Body of pancreas (tissue), 4 donors: ENCODE measurements at regions not wholly inside any gene's neighbourhood (a gene's known extent, or its start where the extent isn't known, plus 50 kb on each side); places are given as distances from the start of the nearest gene placed in this dataset.
"Not testable (repeated sequence)": the region's sequence is repeated elsewhere in the genome, so short reads cannot be mapped to it uniquely, and the experiment has no call there.

Experiments
- ATAC-seq: fragments of 150-250 bp; one replicate; pipeline ENCODE4 v1.9.1; 2016
- DNase-seq, 4 donors: peaks; one replicate each; pipeline ENCODE4 v3.0.0-alpha.2; 2019
- H3K27ac ChIP-seq, 4 donors: fragments of 200-600 bp; sonication (generic); 1 replicate in 3 of 4; 2 replicates in 1 of 4; pipeline versions ENCODE4 v1.5.1 to v1.6.1; 2016 to 2019; ENCODE audit warnings: mild to moderate bottlenecking in 1 of 4, mixed read lengths in 1 of 4, moderate library complexity in 1 of 4
- H3K27me3 ChIP-seq, 2 donors: fragments of 200-600 bp; sonication (generic); one replicate each; pipeline ENCODE4 v1.6.0; 2016; ENCODE audit warnings: mild to moderate bottlenecking in 1 of 2
- H3K36me3 ChIP-seq, 2 donors: fragments of 200-600 bp; sonication (generic); replicated peaks in 1 of 2; 2 replicates each; pipeline ENCODE4 v1.5.1; 2016; ENCODE audit warnings: low read depth in 2 of 2; ENCODE audit not compliant: insufficient read depth in 1 of 2
- H3K4me1 ChIP-seq: fragments of 200-600 bp; sonication (generic); one replicate; pipeline ENCODE4 v1.6.0; 2016
- H3K4me3 ChIP-seq, 2 donors: fragments of 200-600 bp; sonication (generic); 1 replicate in 1 of 2; 2 replicates in 1 of 2; pipeline ENCODE4 v1.5.1; 2016 to 2019
- H3K9me3 ChIP-seq, 3 donors: fragments of 200-600 bp; sonication (generic); 1 replicate in 2 of 3; 2 replicates in 1 of 3; pipeline ENCODE4 v1.5.1; 2016
- POLR2A ChIP-seq, 3 donors: fragments of 450-650 bp; IDR thresholded peaks; one replicate each; pipeline ENCODE4 v1.6.1; 2016; ENCODE audit warnings: antibody characterized with exemption in 3 of 3, mild to moderate bottlenecking in 2 of 3
- WGBS, 2 donors: methylation state at CpG; one replicate each; pipeline ENCODE4 v1.1.5; 2017; 5-methylcytosine and 5-hydroxymethylcytosine counted together
- intact Hi-C: fragments of 100-400 bp; cut with DNase I; formaldehyde crosslinking; loops from one replicate; pipeline ENCODE4 v1.15.1; 2023
- TF ChIP-seq, protein P1 (sequence below), 7 experiments: fragments of 450-650 bp in 4 of 7; fragments of 200-600 bp in 3 of 7; sonication (generic) in 3 of 7; IDR thresholded peaks; one replicate each; pipeline ENCODE4 v1.5.1; 2016 to 2019; ENCODE audit warnings: antibody characterized with exemption in 7 of 7

- Histone ChIP-seq H3K27ac (no peak overlapping the region), H3K36me3 (no peaks in the 10 kb centered on the region), H3K4me1 (no peaks in the 10 kb centered on the region), H3K4me3 (no peak overlapping the region), H3K9me3 (no peaks in the 10 kb centered on the region), H3K27me3 (no peaks in the 10 kb centered on the region)
- no peak for ATAC-seq
- WGBS, 2 donors = 77 to 81% methylated on average over 3 of the region's 3 CpGs
- TF ChIP-seq POLR2A (IDR thresholded peaks at IDR 0.05) = no peak
- TF ChIP-seq, protein P1, sequence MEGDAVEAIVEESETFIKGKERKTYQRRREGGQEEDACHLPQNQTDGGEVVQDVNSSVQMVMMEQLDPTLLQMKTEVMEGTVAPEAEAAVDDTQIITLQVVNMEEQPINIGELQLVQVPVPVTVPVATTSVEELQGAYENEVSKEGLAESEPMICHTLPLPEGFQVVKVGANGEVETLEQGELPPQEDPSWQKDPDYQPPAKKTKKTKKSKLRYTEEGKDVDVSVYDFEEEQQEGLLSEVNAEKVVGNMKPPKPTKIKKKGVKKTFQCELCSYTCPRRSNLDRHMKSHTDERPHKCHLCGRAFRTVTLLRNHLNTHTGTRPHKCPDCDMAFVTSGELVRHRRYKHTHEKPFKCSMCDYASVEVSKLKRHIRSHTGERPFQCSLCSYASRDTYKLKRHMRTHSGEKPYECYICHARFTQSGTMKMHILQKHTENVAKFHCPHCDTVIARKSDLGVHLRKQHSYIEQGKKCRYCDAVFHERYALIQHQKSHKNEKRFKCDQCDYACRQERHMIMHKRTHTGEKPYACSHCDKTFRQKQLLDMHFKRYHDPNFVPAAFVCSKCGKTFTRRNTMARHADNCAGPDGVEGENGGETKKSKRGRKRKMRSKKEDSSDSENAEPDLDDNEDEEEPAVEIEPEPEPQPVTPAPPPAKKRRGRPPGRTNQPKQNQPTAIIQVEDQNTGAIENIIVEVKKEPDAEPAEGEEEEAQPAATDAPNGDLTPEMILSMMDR (IDR thresholded peaks at IDR 0.05) = no peak
- DNase-seq = no peak
- intact Hi-C loops = no loop called here
Measured at GRCh38 chr15:79610021-79610420, 177.9 kb downstream of the MINAR1 start.

GRCh38 chr15:79615754-79616153 is 183.6 kb downstream of the MINAR1 start:
- no peak for TF ChIP-seq POLR2A (IDR thresholded peaks at IDR 0.05)
- TF ChIP-seq, protein P1 (IDR thresholded peaks at IDR 0.05) = no peak
- WGBS, 2 donors = 70 to 75% methylated on average over 4 of the region's 4 CpGs
- intact Hi-C loops = no loop called here

DNA sequence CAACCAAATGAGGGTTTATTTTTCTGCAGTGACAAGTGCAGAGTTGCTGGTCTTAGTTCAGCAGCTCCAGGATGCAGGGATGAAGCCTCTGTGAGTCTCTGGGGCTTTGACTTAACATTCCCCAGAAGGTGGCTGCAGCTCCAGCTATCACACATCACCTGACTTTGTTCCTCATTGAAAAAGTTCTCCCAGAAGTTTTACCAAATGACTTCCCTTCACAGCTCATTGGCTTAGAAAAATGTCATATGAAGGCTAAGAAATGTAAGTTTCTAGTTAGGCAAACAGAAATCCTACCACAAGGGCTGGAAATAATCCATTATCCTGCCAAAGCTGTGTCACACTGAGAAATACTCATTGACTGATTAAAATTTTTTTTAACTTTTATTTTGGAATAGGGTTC is 184.9 kb downstream of the MINAR1 start:
- Histone ChIP-seq H3K27ac (no peak overlapping the region), H3K27me3 (no peaks in the 10 kb centered on the region)
- intact Hi-C loops = no loop called here

More at GRCh38 chr15:79615754-79616153, 183.6 kb downstream of the MINAR1 start:
- no peak overlapping the region for H3K4me3 ChIP-seq
- no peaks in the 10 kb centered on the region for H3K9me3 ChIP-seq
- DNase-seq (no peak), ATAC-seq (no peak)
- no peaks in the 10 kb centered on the region for H3K36me3 ChIP-seq
- H3K27ac ChIP-seq = no peak overlapping the region
- no peaks in the 10 kb centered on the region for H3K4me1 ChIP-seq
- no peaks in the 10 kb centered on the region for H3K27me3 ChIP-seq

GRCh38 chr15:79620112-79620857 is 188.1 kb downstream of the MINAR1 start:
- TF ChIP-seq POLR2A (IDR thresholded peaks at IDR 0.05) = no peak
- TF ChIP-seq, protein P1 (IDR thresholded peaks at IDR 0.05) = no peak
- intact Hi-C loops = no loop called here
- Histone ChIP-seq H3K9me3 (no peaks in the 10 kb centered on the region), H3K27me3 (no peaks in the 10 kb centered on the region), H3K4me1 (no peaks in the 10 kb centered on the region), H3K27ac (no peak overlapping the region), H3K4me3 (no peak overlapping the region), H3K36me3 (no peaks in the 10 kb centered on the region)
- ATAC-seq = no peak
- no peak for DNase-seq
- 58% methylated on average over 4 of the region's 4 CpGs for WGBS, 2 donors

More for the DNA sequence above, 184.9 kb downstream of the MINAR1 start:
- no peaks in the 10 kb centered on the region for H3K9me3 ChIP-seq
- no peak overlapping the region for H3K4me3 ChIP-seq
- no peaks in the 10 kb centered on the region for H3K4me1 ChIP-seq
- no peaks in the 10 kb centered on the region for H3K36me3 ChIP-seq
- TF ChIP-seq, protein P1 (IDR thresholded peaks at IDR 0.05) = no peak
- no peak for TF ChIP-seq POLR2A (IDR thresholded peaks at IDR 0.05)
- ATAC-seq (no peak), DNase-seq (no peak)

DNA sequence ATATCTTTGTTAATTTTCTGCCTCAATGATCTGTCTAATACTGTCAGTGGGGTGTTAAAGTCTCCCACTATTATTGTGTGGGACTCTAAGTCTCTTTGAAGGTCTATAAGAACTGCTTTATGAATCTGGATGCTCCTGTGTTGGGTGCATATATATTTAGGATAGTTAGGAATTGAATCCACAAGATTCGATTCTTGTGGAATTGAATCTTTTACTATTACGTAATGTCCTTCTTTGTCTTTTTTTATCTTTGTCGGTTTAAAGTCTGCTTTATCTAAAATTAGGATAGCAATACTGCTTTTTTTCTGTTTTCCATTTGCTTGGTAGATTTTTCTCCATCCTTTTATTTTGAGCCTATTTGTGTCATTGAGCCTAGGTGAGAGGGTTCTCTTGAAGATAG is 189.7 kb downstream of the MINAR1 start:
- WGBS, 2 donors = 80 to 89% methylated on average over 3 of the region's 3 CpGs
- H3K9me3 ChIP-seq, intact Hi-C loops, H3K27ac ChIP-seq, H3K36me3 ChIP-seq, DNase-seq, ATAC-seq, H3K27me3 ChIP-seq, H3K4me1 ChIP-seq, H3K4me3 ChIP-seq: not testable (repeated sequence)
